ENCODE measurements at regions not wholly inside any gene's neighbourhood (a gene's known extent, or its start where the extent isn't known, plus 50 kb on each side); places are given as distances from the start of the nearest gene placed in this dataset.

- TF ChIP-seq POLR2A (IDR thresholded peaks at IDR 0.05) (no peak), CTCF (IDR thresholded peaks at IDR 0.05) (no peak)
- DNase-seq = no peak
- Histone ChIP-seq H3K9me3 (no peaks in the 10 kb centered on the region), H3K27me3 (no peaks in the 10 kb centered on the region), H3K36me3 (no peaks in the 10 kb centered on the region), H3K4me3 (no peak overlapping the region), H3K27ac (no peak overlapping the region), H3K4me1 (no peaks in the 10 kb centered on the region)
- intact Hi-C loops (cut with DNase I; ENCODE audit: low total_unique reads) = no loop called here
Measured at GRCh38 chr11:112529071-112529470, 268.4 kb upstream of the PLET1 start.

GRCh38 chr11:112532506-112532905, 271.8 kb upstream of the PLET1 start:
- Histone ChIP-seq H3K36me3 (no peaks in the 10 kb centered on the region), H3K4me1 (no peaks in the 10 kb centered on the region), H3K9me3 (no peaks in the 10 kb centered on the region), H3K27me3 (no peaks in the 10 kb centered on the region), H3K27ac (no peak overlapping the region), H3K4me3 (no peak overlapping the region)
- DNase-seq = no peak
- TF ChIP-seq CTCF (IDR thresholded peaks at IDR 0.05) (no peak), POLR2A (IDR thresholded peaks at IDR 0.05) (no peak)
- intact Hi-C loops (cut with DNase I; ENCODE audit: low total_unique reads) = no loop called here

- H3K27me3 ChIP-seq = no peaks in the 10 kb centered on the region
- no peak overlapping the region for H3K27ac ChIP-seq
- TF ChIP-seq CTCF (IDR thresholded peaks at IDR 0.05) = no peak
- no peak for TF ChIP-seq POLR2A (IDR thresholded peaks at IDR 0.05)
- H3K36me3 ChIP-seq = no peaks in the 10 kb centered on the region
- H3K4me3 ChIP-seq = no peak overlapping the region
- intact Hi-C loops (cut with DNase I; ENCODE audit: low total_unique reads) = no loop called here
- DNase-seq = no peak
- no peaks in the 10 kb centered on the region for H3K4me1 ChIP-seq
- no peaks in the 10 kb centered on the region for H3K9me3 ChIP-seq
Measured at GRCh38 chr11:112533682-112534081, 273.0 kb upstream of the PLET1 start.

- H3K4me3 ChIP-seq = no peak overlapping the region
- no peaks in the 10 kb centered on the region for H3K27me3 ChIP-seq
- no peaks in the 10 kb centered on the region for H3K4me1 ChIP-seq
- intact Hi-C loops (cut with DNase I; ENCODE audit: low total_unique reads) = no loop called here
- TF ChIP-seq CTCF (IDR thresholded peaks at IDR 0.05) (no peak), POLR2A (IDR thresholded peaks at IDR 0.05) (no peak)
- no peak for DNase-seq
- H3K9me3 ChIP-seq = no peaks in the 10 kb centered on the region
- no peak overlapping the region for H3K27ac ChIP-seq
- H3K36me3 ChIP-seq = no peaks in the 10 kb centered on the region
Measured at GRCh38 chr11:112534208-112534607, 273.5 kb upstream of the PLET1 start.

- Histone ChIP-seq H3K36me3 (no peaks in the 10 kb centered on the region), H3K27ac (no peak overlapping the region), H3K4me1 (no peaks in the 10 kb centered on the region), H3K9me3 (no peaks in the 10 kb centered on the region), H3K27me3 (no peaks in the 10 kb centered on the region), H3K4me3 (no peak overlapping the region)
- no peak for DNase-seq
- intact Hi-C loops (cut with DNase I; ENCODE audit: low total_unique reads) = no loop called here
- no peak for TF ChIP-seq POLR2A (IDR thresholded peaks at IDR 0.05)
- TF ChIP-seq CTCF (IDR thresholded peaks at IDR 0.05) = no peak
Measured at GRCh38 chr11:112537026-112537425, 276.4 kb upstream of the PLET1 start.
